ENCODE measurements at regions not wholly inside any gene's neighbourhood (a gene's known extent, or its start where the extent isn't known, plus 50 kb on each side); places are given as distances from the start of the nearest gene placed in this dataset.

DNA sequence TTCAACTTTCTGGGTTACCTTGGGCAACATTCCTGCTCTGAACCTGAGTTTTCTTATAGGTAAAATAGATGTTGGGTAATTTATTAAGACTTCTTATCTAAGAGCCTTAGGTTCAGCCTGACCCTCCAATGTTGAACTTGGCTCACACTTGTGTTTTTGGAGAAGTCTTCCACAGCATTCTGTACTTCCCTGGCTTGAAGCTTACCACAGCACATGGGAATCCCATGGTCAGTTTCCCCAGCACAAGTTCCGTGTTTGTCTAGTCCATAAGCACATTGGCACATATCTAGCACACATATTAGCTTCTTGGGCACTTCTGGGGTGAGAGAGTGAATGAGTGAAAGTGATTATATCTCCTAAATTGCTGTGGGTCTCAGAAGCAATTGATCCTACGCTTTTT, 782.5 kb upstream of the HS6ST1 start:
- TF ChIP-seq, protein P1, sequence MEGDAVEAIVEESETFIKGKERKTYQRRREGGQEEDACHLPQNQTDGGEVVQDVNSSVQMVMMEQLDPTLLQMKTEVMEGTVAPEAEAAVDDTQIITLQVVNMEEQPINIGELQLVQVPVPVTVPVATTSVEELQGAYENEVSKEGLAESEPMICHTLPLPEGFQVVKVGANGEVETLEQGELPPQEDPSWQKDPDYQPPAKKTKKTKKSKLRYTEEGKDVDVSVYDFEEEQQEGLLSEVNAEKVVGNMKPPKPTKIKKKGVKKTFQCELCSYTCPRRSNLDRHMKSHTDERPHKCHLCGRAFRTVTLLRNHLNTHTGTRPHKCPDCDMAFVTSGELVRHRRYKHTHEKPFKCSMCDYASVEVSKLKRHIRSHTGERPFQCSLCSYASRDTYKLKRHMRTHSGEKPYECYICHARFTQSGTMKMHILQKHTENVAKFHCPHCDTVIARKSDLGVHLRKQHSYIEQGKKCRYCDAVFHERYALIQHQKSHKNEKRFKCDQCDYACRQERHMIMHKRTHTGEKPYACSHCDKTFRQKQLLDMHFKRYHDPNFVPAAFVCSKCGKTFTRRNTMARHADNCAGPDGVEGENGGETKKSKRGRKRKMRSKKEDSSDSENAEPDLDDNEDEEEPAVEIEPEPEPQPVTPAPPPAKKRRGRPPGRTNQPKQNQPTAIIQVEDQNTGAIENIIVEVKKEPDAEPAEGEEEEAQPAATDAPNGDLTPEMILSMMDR (IDR thresholded peaks at IDR 0.05; ENCODE audit: low read depth, low read length, missing input control): no peak
- TF ChIP-seq RAD21 (IDR thresholded peaks at IDR 0.05): no peak
- no peak for TF ChIP-seq FOXA1 (IDR thresholded peaks at IDR 0.05)
- TF ChIP-seq, protein P2, sequence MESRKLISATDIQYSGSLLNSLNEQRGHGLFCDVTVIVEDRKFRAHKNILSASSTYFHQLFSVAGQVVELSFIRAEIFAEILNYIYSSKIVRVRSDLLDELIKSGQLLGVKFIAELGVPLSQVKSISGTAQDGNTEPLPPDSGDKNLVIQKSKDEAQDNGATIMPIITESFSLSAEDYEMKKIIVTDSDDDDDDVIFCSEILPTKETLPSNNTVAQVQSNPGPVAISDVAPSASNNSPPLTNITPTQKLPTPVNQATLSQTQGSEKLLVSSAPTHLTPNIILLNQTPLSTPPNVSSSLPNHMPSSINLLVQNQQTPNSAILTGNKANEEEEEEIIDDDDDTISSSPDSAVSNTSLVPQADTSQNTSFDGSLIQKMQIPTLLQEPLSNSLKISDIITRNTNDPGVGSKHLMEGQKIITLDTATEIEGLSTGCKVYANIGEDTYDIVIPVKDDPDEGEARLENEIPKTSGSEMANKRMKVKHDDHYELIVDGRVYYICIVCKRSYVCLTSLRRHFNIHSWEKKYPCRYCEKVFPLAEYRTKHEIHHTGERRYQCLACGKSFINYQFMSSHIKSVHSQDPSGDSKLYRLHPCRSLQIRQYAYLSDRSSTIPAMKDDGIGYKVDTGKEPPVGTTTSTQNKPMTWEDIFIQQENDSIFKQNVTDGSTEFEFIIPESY (IDR thresholded peaks at IDR 0.05): no peak
- no peak for TF ChIP-seq SP1 (IDR thresholded peaks at IDR 0.05)
- no peak for TF ChIP-seq EGR1 (IDR thresholded peaks at IDR 0.05; ENCODE audit: low read depth in 2 of 2)
- TF ChIP-seq TAF1 (conservative IDR thresholded peaks at IDR 0.05): no peak
- no peak for TF ChIP-seq YY1 (IDR thresholded peaks at IDR 0.05)
- no peak for TF ChIP-seq GABPA (IDR thresholded peaks at IDR 0.05 in 1 of 2, conservative IDR thresholded peaks at IDR 0.05 in 1 of 2)

Data from liver (tissue), 3 donors.